ENCODE measurements at regions not wholly inside any gene's neighbourhood (a gene's known extent, or its start where the extent isn't known, plus 50 kb on each side); places are given as distances from the start of the nearest gene placed in this dataset.

- TF ChIP-seq CTCF (conservative IDR thresholded peaks at IDR 0.05; ENCODE audit: low read length) (no peak), EZH2phosphoT487 (IDR thresholded peaks at IDR 0.05; ENCODE audit: borderline replicate concordance) (no peak)
Measured at GRCh38 chr1:181317261-181317930, 165.9 kb upstream of the CACNA1E start.

Measured in Loucy (cell line).